NCI-H1417 (cell line): ENCODE measurements at regions not wholly inside any gene's neighbourhood (a gene's known extent, or its start where the extent isn't known, plus 50 kb on each side); places are given as distances from the start of the nearest gene placed in this dataset.
"Not testable (repeated sequence)": the region's sequence is repeated elsewhere in the genome, so short reads cannot be mapped to it uniquely, and the experiment has no call there.

ENCODE experiments used
- DNase-seq, 3 experiments: peaks; one replicate each; lab custom pipeline; 2025; lab: John Stamatoyannopoulos, UW

DNA sequence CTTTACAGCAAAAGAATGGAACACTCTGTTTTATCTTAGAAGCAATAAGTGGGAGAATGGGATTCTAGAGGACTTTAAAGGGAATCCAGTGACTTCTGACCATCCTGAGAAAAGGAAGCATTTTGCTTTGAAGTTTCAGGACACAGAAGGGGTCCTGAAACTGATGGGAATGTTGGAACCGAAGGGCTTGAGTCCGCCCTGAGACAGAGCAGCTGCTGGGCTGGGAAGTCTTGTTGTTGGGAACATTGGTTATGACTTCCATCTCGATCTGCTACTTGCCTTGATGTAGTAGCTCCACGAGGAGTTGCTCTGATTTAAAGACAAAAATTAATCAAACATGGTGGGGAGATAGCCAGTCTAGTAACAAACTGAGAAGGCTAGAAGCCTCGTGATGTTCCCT is 177.6 kb downstream of the JCAD start:
- DNase-seq: no peak

DNA sequence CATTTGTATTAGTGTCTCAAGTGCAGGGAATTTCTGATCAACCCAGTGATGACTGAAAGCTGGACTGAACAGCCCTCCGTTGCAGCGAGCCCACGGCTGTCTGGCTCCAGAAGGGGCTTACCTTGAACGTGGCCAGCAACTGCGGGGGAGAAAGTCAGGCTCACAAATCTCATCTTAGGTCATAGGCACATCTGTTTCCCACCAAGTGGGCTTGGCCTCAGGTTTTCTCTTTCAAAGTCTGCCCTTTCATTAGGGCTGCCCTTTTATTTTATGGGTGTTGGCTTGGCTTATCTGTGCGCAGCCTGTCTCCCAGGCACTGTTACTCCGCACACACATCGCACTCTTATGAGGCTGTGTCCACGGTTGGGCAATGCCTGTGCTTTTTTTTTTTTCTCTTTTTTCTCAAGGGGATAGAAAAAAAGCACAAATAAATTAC is 178.0 kb downstream of the JCAD start:
- no peak for DNase-seq

DNA sequence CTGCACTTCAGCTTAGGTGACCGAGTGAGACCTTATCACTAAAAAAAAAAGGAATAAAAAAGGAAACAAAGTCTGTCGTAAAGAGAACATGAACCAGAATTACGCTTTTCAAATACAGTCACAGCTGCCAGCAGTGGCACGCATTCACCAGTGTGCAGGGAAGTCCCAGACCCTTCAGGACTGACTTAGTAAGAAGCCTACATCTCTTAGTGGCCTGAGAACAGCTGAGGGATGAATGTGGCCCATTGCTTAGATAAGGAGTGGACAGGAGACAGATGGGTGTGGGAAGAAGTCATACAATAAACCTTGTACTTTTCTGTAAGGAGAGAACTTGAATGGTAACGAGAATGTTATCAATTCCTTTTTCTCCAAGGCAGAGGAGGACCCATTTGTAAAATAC is 178.5 kb downstream of the JCAD start:
- no peak for DNase-seq

- no peak for DNase-seq
These were observed 179.5 kb downstream of the JCAD start for GRCh38 chr10:29879862-29880261.

DNA sequence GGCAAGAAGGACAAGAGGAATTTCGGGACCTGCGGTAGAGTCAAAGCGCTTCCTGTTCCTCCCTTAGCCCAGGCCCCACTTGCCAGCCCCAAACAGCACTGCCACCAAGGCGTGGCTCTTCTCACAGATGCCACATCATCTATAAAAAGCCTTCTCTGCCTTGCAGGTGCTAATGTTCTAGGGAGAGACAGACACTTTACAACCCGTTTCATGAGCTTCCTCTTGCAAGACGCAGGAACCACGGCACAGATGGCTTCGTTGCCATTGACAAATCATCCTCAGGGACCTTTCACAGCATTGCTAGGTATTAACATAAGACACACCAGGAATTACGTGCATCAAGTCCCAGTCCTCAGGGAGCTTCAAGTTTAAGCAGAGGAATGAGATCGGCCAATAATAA is 180.9 kb downstream of the JCAD start:
- DNase-seq: no peak

- DNase-seq: no peak
These were observed 181.4 kb downstream of the JCAD start for GRCh38 chr10:29877793-29878491.

DNA sequence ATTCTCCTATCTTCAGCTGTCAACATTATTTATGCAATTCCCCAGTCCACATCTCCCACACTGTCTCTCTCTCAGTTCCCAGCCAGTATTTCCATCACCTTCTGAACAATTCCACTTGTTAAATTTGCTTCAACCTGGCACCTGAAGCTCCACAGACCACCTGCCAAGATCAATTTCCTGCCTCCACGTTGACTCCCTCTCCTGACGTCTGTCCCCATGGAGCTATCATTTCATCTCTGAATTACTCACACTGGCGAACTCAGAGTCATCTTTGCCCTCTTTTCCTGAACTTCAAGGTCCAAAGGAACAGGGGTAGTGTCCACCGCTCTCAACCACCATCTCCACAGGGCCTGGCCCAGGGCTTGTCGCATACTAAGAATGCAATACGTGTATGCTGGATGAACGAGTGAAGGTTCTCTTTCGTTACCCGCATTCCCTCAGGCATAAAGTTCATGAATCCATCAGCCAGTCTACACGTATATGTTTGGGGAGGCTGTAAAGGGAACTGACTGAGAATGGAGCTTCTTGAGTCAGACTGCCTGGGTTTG is 183.3 kb downstream of the JCAD start:
- DNase-seq: no peak

GRCh38 chr10:29874606-29875269 is 184.6 kb downstream of the JCAD start:
- no peak for DNase-seq

DNA sequence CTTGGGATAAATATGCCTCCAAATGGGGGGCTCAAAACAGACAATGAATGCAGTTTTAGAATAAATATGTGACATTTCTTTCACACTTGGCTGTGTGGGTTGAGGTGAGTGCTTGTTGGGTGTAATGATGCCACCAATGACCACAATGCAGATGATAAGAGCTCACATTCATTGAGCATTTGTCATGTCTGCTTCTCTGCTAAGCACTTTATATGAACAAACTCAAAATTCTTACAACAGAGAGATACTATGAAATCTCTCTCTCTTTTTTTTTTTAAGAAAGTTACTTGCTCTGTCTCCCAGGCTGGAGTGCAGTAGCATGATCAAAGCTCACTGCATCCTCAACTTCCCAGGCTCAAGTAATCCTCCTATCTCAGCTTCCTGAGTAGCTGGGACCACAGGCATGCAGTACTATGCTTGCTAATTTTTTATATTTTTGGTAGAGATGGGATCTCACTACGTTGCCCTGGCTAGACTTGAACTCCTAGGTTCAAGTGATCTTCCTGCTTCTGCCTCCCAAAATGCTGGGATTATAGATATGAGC is 185.4 kb downstream of the JCAD start:
- DNase-seq: no peak

- DNase-seq: no peak
These were observed 188.8 kb downstream of the JCAD start for GRCh38 chr10:29870522-29871044.

GRCh38 chr10:29869593-29869992 is 189.8 kb downstream of the JCAD start:
- DNase-seq: no peak

DNA sequence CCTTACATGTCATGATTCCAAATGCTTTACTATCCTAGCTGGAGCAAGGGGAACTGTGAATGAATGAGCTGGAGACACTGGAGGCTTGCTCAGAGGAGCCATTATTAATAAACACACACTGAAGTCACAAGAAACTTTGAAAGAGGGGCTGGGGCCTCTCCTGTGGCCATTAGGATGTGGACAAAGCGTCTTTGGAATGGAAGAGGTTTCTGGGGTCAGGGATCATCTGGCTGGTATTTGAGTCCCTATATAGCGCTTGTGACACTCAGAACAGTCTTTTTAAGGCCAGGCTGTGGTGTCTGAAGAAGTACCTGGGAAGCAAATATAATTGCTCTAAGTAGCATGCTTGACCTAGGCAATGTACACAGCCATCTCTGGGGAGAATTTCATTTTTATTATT is 193.0 kb downstream of the JCAD start:
- DNase-seq: no peak

- DNase-seq: no peak
These were observed 193.6 kb downstream of the JCAD start for GRCh38 chr10:29865700-29866355.

DNA sequence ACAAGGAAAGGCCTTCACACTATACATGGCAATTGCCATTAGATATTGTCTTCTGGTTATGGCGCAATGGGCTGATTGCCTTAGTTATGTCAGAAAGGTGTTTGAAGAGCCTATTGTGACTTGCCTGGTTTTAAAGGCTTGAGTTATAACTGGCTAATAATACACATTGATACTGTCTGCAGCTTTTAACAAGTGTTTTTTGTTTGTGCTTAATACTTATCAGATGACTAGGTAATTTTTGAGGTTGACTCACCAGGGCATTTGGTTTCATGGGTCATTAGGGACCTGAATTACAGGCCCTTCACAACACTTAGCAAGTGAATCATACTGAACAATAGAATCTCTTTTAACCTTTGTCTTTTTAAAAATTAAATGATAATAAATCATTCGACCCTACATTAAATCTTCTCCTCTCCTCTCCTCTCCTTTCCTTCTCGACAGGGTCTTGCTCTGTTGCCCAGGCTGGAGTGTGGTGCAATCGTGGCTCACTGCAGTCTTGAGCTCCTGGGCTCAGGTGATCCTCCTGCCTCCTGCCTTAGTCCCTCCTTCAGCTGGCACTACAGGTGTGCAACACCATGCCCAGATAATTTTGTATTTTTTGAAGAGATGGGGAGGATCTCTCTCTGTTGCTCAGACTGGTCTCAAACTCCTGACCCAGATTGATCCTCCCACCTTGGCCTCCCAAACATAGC is 196.3 kb downstream of the JCAD start:
- peak in 2 of 3 experiments; percentile 21 to 70 for DNase-seq

- no peak for DNase-seq
These were observed 197.4 kb downstream of the JCAD start for GRCh38 chr10:29861811-29862505.

GRCh38 chr10:29861231-29861630 is 198.2 kb downstream of the JCAD start:
- DNase-seq: not testable (repeated sequence)

GRCh38 chr10:29860166-29860565 is 199.2 kb downstream of the JCAD start:
- DNase-seq: no peak

- no peak for DNase-seq
These were observed 199.8 kb downstream of the JCAD start for GRCh38 chr10:29859521-29860130.

GRCh38 chr10:29858702-29859267 is 200.6 kb downstream of the JCAD start:
- no peak for DNase-seq
